ENCODE measurements at regions not wholly inside any gene's neighbourhood (a gene's known extent, or its start where the extent isn't known, plus 50 kb on each side); places are given as distances from the start of the nearest gene placed in this dataset.

DNA sequence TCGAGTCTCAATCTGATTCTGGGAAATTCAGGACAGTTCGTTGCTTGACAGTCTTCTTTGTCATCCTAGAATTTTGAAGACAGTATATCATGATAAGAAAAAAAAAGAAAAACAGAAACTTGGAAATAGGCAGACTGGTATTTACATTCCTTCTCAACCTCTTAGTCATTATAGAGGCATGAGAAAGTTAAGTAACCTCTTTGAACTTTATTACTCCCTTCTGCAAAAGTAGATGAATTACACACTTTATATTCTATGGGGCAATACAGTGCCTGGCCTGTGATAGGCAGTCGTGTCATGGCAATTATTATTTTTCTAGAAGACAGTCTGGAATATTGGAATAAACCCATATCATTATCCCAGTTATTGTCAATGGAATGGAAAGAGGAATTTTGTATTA is 828.9 kb downstream of the TLR4 start:
- DNase-seq (ENCODE audit: extremely low spot score, insufficient read length, low read depth) (no peak), FAIRE-seq (no peak)

DNA sequence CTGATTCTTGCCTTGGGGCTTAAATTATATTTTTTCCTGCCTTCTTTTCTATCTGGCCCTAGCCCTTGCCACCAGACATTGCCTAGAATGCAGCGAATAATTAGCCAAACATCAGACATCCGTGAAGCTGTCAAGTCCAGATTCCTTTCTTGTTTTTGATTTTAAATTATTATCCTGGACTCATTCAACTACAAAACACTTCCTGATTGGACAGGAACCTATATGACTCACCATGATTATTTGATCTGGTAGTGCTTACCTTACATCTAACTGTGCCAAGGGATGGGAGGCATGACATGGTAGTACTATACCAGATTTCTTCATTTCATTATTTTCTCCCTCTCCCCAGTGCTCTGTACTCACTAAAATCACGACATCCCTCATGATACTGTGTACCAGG is 829.6 kb downstream of the TLR4 start:
- no peak for FAIRE-seq
- DNase-seq (ENCODE audit: extremely low spot score, insufficient read length, low read depth) = no peak

DNA sequence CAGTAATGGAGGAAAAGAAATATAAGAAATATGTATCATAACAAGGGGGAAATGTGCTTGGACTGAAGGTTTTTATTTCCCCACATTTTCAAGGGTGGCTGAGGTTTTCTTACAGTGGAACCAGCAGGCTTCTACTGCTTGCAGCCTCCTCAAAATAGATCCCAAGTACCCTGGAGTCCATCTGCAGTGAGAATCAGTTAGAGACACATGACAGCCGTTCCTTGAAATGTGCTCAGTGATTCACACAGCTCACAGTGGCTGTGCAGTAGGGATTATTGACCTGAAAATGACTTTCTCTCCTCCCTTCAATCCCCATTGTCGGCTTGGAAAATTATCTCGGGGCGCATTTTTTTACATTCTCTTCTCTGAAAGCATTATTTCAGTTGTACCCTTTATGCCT is 832.0 kb downstream of the TLR4 start:
- FAIRE-seq (no peak), DNase-seq (ENCODE audit: extremely low spot score, insufficient read length, low read depth) (no peak)

DNA sequence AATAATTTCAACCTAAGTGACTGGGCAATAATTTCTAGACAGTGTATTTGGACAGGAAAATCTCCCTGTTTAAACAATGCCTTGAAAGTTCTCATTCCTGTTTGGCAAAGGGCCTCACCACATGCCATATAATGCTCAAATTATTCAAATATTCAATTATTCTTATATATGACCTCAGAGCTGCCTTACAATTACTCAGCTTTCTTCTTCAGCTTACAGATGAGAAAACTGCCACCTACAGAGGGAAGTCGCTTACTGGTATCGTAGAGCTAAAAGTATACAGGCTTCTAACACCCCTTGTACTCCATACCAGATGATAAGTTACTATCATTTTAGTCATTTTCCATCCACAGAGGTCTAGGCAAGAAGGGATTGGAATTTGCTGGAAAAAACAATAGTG is 830.3 kb downstream of the BRINP1 start:
- FAIRE-seq (no peak), DNase-seq (ENCODE audit: extremely low spot score, insufficient read length, low read depth) (no peak)

DNA sequence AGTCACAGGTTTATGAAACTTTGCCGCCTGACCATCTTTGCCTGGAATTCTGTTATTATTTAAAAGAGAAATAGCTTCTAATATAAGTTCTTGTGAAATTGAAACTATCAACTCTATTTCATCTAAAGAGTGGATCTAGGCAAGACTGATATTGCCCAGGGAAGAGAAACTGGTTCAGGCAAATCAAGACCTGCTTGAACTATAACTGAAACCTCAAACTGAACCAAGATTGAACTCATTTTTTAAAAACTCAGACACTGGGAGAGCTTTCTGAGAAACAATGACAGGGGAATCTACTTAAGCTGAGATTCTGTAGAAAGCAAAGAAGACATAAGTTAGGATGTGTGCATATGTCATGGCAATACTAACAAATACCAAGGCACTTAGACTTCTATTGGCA is 815.8 kb downstream of the BRINP1 start:
- FAIRE-seq (no peak), DNase-seq (ENCODE audit: extremely low spot score, insufficient read length, low read depth) (no peak)

DNA sequence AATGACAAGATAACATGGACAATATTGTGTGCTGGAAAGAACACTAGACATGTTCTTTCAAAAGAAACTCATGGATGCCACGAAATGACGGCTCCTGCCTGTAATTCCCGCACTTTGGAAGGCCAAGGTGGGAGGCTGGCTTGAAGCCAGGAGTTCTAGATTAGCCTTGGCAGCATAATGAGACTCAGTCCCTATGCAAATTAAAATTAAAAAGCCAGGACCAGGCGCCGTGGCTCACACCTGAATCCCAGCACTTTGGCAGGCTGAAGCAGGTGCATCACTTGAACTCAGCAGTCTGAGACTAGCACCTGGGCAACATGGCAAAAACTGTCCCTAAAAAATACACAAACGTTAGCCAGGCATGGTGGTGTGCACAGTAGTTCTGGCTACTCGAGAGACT is 814.2 kb downstream of the BRINP1 start:
- FAIRE-seq = no peak

DNA sequence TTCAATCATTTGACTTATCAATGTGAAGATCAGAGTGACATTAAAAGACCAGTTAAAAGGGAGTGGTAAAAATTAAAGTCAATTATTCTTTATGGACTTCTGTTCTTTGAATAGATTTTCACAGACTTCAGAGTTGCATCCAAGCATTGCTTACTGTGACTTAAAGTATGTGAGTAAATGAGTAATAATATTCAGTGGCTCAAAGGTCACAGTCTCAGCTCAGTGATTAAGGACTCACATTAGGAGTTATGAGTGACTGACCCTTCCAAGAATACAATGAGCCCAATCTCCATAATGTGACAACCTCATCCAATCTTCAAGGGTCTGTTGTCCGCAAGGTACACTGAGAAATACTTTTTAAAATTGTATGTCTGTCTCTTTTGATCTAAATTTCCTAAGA is 811.2 kb downstream of the BRINP1 start:
- DNase-seq (ENCODE audit: extremely low spot score, insufficient read length, low read depth) (no peak), FAIRE-seq (no peak)

More for the DNA sequence above, 814.2 kb downstream of the BRINP1 start:
- DNase-seq (ENCODE audit: extremely low spot score, insufficient read length, low read depth) = no peak

DNA sequence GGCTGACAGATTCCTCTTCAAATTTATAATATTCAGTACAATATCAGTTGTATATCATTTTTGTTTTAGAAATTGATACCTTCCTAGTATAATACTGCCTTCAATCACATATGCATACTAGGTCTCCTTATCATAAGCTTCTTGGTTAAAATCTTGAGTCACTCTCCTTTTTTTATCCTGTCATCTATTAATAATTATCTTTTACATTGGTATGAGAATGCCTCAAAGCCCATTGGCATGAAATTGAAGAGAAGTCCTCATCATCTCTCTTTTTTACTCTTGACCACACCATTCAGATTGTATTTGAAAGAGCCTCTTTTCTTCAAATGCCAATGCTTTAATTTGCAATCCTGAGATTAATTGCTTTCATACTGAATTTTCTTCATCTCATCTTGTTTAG is 810.3 kb downstream of the BRINP1 start:
- DNase-seq (ENCODE audit: extremely low spot score, insufficient read length, low read depth) (no peak), FAIRE-seq (no peak)

DNA sequence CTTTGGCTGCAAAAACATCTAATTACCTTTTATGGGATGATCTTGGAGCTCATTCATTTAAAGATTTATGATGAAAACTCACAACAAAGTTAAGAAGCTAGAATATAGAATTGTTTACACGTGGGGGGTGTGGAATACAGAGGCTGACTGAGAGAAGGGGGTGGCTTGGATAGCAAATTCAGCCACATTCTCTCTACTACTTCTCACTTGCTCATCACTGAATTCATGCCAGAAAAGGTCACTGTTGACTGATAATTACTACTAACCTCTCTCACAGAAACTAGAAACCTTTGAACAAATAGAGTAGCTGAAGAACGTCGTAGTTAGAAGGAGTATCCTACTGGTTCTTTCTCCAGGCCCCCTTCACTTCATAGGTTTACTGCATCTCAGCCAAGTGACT is 808.2 kb downstream of the BRINP1 start:
- no peak for FAIRE-seq
- no peak for DNase-seq (ENCODE audit: extremely low spot score, insufficient read length, low read depth)

DNA sequence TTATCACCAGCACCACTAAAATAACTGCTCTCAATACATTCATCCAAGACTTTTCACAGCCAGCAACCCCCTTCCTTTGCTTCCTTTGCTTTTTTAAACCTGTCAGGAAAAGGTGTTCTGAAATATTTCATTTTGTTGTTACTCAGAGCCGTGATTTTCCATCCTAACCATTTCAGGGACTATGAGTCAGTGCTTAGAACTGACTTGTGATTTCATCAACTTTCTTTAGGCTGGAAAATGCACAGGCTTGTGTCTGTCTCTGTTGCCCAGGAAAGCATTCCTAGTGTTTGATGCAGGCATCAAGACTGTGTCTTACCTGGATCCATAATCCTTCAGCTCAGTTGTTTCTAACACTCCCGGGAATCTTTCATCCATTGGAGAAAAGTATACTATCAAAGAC is 805.6 kb downstream of the BRINP1 start:
- FAIRE-seq (no peak), DNase-seq (ENCODE audit: extremely low spot score, insufficient read length, low read depth) (no peak)

DNA sequence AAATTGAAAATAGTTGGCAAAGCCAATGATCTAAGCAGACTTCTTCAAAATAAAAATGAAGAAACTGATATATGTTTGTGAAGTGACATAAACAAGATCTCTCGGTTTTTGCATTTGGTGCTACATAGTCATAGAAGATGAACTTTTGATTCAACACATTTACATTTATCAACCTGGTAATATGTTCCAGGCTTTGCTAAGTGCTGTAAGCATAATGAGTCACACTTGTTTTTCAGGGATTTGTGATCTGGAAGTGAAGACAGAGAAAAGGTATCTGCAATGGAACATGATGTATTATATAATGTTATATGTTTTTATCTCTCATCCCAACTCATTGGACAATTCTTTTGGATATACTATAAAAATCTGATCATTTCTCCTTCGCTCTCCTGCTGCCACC is 801.4 kb downstream of the BRINP1 start:
- DNase-seq (ENCODE audit: extremely low spot score, insufficient read length, low read depth) = no peak
- FAIRE-seq = no peak

DNA sequence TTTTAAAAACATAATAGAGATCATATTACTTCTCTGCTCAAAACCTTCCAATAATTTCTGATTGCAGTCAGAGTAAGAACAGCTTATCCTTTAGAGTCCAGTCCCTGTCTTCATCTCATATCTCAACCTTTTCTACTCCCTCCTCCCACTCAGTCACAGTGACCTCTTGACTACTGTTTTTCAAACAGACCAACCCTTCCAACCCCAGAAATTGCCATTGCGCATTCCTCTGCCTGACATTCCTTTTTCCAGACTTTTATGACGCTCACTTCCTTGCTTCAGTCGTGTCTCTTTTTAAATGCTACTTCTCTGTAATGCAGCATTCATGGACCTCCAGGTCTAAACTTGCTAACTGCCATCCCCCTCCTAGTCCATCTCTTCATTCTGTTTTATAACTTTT is 800.5 kb downstream of the BRINP1 start:
- FAIRE-seq (no peak), DNase-seq (ENCODE audit: extremely low spot score, insufficient read length, low read depth) (no peak)

DNA sequence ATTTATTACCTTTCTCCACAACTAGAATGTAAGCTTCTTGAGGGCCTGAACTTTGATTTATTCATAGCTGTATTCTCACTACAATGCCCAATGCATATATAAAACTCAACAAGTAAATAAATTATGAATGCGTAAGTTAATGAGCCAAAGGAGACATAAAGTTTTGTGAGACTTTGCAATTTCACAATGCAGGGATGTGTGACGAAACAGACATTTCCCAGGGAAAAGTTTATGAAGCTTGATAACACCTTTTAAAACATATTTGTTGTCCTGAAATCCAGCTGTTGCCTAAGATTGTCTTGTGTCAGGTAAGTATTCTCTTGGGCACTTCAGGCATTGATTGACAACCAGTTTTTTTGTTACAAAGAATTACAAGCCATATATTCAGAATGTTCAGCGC is 800.1 kb downstream of the BRINP1 start:
- no peak for DNase-seq (ENCODE audit: extremely low spot score, insufficient read length, low read depth)
- no peak for FAIRE-seq

DNA sequence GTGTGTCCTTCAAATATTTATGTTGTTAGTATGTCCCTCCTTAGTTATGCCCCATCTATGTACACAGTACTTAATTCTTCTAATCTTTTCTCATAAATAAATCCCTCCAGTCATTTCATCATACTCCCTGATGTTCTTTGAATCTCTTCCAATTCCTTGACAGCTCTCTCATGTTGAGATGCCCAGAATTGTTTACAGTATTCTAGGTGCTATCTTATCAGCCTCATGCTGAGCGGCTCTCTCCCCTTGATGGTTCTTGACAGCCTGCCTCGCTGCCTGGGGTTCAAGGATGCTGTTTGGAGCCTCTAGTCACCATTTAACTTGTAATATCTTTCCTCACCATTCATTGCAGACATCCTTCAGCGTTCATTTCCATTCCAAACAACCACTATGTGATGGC is 799.2 kb downstream of the BRINP1 start:
- FAIRE-seq = no peak
- DNase-seq (ENCODE audit: extremely low spot score, insufficient read length, low read depth) = no peak

DNA sequence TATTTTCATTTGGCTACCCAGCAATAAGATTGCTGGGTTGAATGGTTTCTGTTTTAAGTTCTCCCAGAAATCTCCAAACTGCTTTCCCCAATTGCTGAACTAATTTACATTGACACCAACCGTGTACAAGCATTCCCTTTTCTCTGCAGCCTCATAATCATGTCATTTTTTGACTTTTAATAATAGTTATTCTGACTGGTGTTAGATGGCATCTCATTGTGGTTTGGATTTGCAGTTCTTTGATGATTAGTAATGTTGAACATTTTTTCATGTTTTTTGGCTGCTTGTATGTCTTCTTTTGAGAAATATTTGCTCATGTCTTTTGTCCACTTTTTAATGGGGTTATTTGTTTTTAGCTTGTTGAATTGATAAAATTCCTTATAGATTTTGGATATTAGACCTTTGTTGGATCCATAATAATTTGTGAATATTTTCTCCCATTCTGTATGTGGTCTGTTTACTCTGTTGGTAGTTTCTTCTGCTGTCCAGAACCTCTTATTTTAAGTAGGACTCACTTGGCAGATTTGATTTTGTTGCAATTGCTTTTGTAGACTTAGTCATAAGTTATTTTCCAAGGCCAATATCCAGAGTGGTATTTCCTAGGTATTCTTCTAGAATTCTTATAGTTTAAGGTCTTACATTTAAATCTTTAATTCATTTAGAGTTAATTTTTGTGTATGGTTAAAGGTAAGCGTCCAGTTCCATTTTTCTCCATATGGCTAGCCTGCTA is 793.7 kb downstream of the BRINP1 start:
- DNase-seq (ENCODE audit: extremely low spot score, insufficient read length, low read depth) = no peak
- FAIRE-seq = no peak

DNA sequence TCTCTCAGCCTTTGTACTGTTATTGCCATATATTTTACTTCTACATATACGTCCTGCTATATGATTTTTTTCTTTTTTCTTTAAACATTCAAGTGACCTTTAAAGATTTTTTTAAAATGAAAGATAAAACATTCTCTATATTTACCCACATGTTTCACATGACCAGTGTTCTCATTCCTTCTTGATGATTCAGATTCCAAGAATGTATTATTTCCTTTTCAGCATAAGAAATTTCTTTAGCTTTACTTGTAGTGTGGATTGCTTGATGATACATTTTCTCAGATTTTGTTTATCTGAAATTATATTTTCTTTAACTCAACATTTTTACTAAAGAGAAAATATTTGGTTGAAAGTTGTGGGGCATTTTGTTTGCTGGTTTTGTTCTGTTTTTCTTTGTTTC is 792.1 kb downstream of the BRINP1 start:
- DNase-seq (ENCODE audit: extremely low spot score, insufficient read length, low read depth) = no peak
- FAIRE-seq = no peak

DNA sequence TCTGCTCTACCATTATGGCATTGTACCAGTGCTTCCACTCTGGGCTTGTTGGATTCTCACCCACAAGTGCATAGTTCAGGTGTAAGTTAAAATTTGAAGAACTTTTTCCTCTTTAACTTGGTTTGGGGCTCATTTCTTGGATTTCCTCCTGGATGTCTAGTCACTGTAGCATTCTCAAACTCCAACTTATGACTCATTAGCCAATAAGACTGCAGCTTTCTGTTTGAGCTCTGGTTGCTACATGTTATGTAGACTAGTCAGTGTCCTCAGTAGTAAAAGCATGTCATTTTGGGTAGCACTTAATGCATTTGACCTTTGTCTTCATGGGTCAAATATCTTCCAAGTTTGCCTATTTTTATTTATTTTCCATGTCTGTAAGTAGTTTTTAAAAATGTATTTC is 790.8 kb downstream of the BRINP1 start:
- DNase-seq (ENCODE audit: extremely low spot score, insufficient read length, low read depth) (no peak), FAIRE-seq (no peak)

DNA sequence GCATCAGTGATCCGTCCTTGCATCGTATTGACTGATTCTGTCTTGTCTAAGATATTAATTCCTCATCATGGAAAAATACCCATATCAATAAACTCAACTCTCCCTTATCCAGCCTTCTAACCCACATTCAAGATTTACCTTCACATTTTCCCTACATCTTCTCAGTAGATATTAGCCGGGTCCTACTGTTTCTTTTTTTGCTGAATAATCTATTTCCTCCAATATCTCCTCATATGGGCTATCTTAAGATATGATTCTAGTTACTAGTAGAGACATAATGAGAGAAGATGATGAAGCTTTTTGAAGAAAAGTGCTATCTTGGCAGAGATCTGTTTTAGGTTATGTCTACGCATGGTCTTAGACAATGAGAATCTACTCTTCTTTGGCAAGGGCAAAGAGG is 785.8 kb downstream of the BRINP1 start:
- FAIRE-seq = no peak
- no peak for DNase-seq (ENCODE audit: extremely low spot score, insufficient read length, low read depth)

DNA sequence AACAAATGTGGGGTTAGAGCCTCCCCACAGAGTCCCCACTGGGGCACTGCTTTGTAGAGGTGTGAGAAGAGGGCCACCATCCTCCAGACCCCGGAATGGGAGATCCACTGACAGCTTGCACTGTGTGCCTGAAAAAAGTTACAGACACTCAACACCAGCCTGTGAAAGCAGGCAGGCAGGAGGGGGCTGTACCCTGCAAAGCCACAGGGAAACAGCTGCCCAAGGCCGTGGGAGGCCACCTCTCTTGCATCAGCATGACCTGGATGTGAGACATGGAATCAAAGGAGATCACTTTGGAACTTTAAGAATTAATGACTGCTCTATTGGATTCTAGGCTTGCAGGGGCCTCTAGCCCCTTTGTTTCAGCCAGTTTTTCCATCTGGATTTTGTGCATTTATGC is 782.3 kb downstream of the BRINP1 start:
- FAIRE-seq (no peak), DNase-seq (ENCODE audit: extremely low spot score, insufficient read length, low read depth) (no peak)

DNA sequence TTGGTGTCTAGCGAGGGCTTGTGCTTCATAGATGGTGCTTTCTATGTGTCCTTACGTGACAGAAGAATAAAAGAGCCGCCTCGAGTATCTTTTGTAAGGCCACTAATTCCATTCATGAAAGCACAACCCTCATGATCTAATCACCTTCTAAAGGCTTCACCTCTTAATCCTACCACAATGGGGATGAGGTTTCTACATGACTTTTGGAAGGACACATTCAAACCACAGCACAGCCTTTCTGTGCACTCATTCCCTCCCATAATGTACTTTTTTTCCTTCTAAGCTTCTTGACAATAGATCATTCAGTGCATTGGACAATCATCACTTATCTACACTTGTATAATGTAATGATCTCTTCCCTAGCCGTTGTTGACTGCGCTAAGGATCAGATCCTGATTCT is 774.8 kb downstream of the BRINP1 start:
- no peak for DNase-seq (ENCODE audit: extremely low spot score, insufficient read length, low read depth)
- FAIRE-seq = no peak

DNA sequence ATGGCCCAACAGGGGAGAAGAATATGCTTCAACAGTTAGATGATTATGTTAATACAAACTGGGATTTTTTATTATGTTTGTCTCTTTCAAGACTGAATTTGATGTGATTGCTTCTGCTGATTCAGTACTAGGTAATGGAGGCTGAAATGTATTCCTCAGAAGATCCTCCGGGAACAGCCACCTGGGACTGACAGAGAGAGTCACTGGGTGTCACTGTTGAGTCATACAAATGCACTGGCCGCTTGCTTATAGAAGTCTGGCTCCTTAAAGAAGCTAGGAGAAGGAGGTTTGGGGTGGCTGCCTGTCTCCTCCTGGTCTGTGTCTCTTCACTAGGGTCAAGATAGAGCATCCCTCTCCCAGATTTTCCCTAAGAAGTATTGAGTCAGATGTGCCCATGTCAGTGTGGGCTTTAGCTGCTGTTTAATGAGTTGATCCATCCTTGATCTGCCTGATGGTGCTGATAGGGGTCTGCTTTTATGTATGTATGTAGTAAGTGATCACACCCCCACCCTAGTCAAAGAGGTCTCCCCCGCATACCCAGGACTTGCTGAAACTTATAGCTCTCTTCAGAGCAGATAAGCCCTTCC is 773.4 kb downstream of the BRINP1 start:
- DNase-seq (ENCODE audit: extremely low spot score, insufficient read length, low read depth) = no peak
- FAIRE-seq = no peak

DNA sequence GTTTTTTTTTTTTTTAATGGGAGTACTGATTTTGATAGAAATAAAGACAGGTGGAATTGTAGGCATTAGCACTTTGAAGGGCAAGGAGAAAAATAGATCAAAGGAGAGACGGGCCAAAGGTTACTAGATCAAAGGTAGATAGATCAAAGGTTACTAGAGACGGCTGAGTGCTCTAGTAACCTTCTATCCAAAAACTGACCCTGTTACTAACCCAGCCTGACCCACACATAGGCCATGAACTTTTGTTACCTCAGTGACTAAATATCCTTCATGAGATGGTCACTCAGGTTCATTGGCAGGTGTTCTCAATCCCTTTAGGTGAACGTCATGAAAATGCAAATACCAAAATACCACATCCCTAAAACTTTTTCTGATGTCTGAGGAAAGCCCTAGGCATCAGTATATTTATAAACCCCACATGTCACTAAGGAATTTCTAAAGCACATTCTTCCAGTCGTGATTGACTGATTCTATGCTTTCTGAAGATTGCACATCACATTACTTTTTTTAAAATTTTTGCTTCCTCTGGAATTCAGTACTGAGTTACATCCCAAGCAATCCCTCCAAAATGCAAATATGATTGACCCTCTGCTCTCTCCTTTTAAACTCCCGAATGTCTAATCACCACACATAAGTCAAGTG is 772.7 kb downstream of the BRINP1 start:
- DNase-seq (ENCODE audit: extremely low spot score, insufficient read length, low read depth) = no peak
- no peak for FAIRE-seq
